AG04450 (cell line): ENCODE measurements at regions not wholly inside any gene's neighbourhood (a gene's known extent, or its start where the extent isn't known, plus 50 kb on each side); places are given as distances from the start of the nearest gene placed in this dataset.

Experiments used
- CTCF ChIA-PET: fragments of 300-600, 350-600 bp; formaldehyde crosslinking; extraction: SDS; loops from one replicate; lab custom pipeline; 2022; ENCODE audit warnings: antibody characterized with exemption, inconsistent platforms; lab: Charles Lee
- POLR2A ChIA-PET: fragments of 350-600 bp; formaldehyde crosslinking; extraction: SDS; loops from one replicate; lab custom pipeline; 2021; ENCODE audit warnings: antibody characterized with exemption, inconsistent platforms; lab: Yijun Ruan, JAX
- DNase-seq: peaks from one replicate; pipeline ENCODE4 v3.0.0-alpha.2; 2011; ENCODE audit warnings: low read depth, low spot score
- H3K27ac ChIP-seq: one replicate; pipeline ENCODE4 v1.5.1; 2012; ENCODE audit warnings: low read depth, low read length, control low read depth
- H3K27me3 ChIP-seq: one replicate; pipeline ENCODE4 v1.6.0; 2012; ENCODE audit warnings: low read length; ENCODE audit not compliant: control insufficient read depth, insufficient read depth
- H3K4me3 ChIP-seq: 2 replicates; pipeline ENCODE4 v1.5.1; 2011; ENCODE audit warnings: mild to moderate bottlenecking, low read depth, low read length, control low read depth
- H3K9me3 ChIP-seq: 2 replicates; pipeline ENCODE4 v1.5.1; 2012; ENCODE audit warnings: low read length; ENCODE audit not compliant: control insufficient read depth, insufficient read depth
- CTCF ChIP-seq: IDR thresholded peaks from 2 replicates; pipeline ENCODE4 v1.5.1; 2011; ENCODE audit warnings: low read depth, low read length, control low read depth, inconsistent platforms

DNA sequence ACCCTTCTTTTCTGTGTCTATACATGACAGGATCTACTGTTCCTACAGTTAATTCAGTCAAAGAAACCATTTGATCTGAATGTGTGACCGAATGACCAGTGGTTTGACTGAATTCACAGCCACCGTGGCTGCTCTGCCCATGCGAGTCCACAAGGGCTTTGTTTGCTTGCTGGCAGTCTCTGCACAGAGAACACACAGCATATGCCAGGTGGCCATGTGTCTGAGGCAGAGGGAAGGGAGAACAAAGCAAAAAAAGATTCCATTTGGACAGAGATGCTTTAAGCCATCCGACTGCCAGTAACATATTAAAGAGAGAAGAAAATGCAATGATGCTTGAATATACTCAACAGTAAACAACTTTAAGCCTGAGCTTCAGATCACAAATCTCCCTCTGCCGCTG is 737.8 kb upstream of the CXADR start:
- DNase-seq: no peak
- Histone ChIP-seq H3K9me3 (no peaks in the 10 kb centered on the region), H3K4me3 (no peak overlapping the region), H3K27ac (no peak overlapping the region), H3K27me3 (no peaks in the 10 kb centered on the region)
- ChIA-PET POLR2A (no interaction called here), CTCF (interaction anchor here (0.6 kb wide), 1 partner anchor 8 kb away, joined by 3 read pairs; no protein-coding TSS in a partner anchor)
- TF ChIP-seq CTCF: no peak

DNA sequence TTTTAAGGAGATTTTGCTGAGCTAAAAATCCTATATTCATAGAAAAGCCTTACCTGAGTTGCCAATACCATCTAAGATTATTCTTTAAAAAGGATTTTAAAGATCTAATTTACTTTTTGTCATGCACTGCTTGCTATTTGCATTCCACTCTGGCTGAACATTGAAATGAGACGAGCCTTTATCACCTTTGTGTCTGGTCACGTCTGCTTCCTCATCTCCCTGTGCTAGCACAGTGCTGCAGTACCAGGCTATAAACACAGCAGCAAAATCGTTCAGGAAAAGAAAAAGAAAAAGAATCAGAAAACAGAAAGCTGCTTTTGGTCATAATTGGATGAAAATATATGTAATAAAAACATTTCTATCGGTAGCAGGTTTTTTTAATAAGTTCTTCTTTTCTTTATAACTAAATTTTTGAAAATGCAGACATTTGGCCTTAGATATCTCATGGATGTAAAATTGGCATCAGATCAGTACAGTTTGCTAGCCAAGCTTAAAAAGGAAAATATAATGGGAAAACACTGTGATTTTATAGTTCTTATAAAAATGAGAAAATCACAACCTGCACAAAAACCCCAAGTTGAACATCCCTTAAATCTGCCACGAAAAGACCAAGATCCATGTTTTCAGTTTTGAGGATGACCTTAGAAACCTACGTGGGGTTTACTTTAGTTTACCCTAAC is 735.7 kb upstream of the CXADR start:
- no peak for TF ChIP-seq CTCF
- Histone ChIP-seq H3K4me3 (no peak overlapping the region), H3K27me3 (no peaks in the 10 kb centered on the region), H3K9me3 (no peaks in the 10 kb centered on the region), H3K27ac (no peak overlapping the region)
- DNase-seq: no peak
- ChIA-PET CTCF (no interaction called here), POLR2A (no interaction called here)

DNA sequence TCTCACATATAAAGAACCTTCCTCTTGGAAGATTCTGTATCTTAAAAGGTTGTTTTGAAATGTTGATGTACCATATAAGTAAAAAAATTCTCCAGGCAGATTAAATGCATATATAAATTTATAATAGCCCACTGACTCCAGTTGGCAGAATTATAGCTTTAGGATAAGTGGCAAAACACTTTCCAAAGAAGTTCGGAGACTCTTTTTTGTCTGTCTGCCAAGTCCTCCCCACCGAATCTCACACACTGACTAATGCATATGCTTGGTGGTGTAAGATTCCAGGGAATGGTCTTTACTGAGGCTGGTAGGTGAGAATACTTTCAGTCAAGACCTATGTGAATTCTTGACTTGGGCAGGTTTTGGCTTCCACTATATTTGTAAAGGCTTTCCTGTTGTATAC is 724.3 kb upstream of the CXADR start:
- TF ChIP-seq CTCF: no peak
- CTCF ChIA-PET: no interaction called here
- no peaks in the 10 kb centered on the region for H3K27me3 ChIP-seq
- H3K27ac ChIP-seq: no peak overlapping the region
- H3K9me3 ChIP-seq: no peaks in the 10 kb centered on the region
- no peak overlapping the region for H3K4me3 ChIP-seq
- no peak for DNase-seq
- POLR2A ChIA-PET: no interaction called here

GRCh38 chr21:16789636-16790035 is 723.2 kb upstream of the CXADR start:
- no peak for DNase-seq

More at GRCh38 chr21:16789636-16790035, 723.2 kb upstream of the CXADR start:
- ChIA-PET POLR2A (no interaction called here), CTCF (no interaction called here)
- Histone ChIP-seq H3K9me3 (no peaks in the 10 kb centered on the region), H3K27ac (no peak overlapping the region), H3K27me3 (no peaks in the 10 kb centered on the region), H3K4me3 (no peak overlapping the region)
- no peak for TF ChIP-seq CTCF
